ENCODE measurements at regions not wholly inside any gene's neighbourhood (a gene's known extent, or its start where the extent isn't known, plus 50 kb on each side); places are given as distances from the start of the nearest gene placed in this dataset.
"Not testable (repeated sequence)": the region's sequence is repeated elsewhere in the genome, so short reads cannot be mapped to it uniquely, and the experiment has no call there.

- H2AFZ ChIP-seq (ENCODE audit: insufficient read depth, low read depth, low read length, poor library complexity, severe bottlenecking); H3K36me3 Mint-ChIP-seq; H3K4me3 ChIP-seq (replicated peaks in 1 of 3; ENCODE audit: low read depth in 2 of 3, low read length in 3 of 3); intact Hi-C loops (cut with micrococcal nuclease); H3K9me3 Mint-ChIP-seq; H3K4me1 Mint-ChIP-seq; H3K4me3 Mint-ChIP-seq; H3K9ac ChIP-seq (ENCODE audit: insufficient read depth, low read length, poor library complexity, severe bottlenecking); H3K4me2 ChIP-seq (replicated peaks; ENCODE audit: extremely low read depth, low read length, poor library complexity, severe bottlenecking); H3K27me3 Mint-ChIP-seq (ENCODE audit: low read depth in 3 of 3); H3K27me3 ChIP-seq (ENCODE audit: control insufficient read depth in 2 of 2, insufficient read depth in 2 of 2, low read length in 2 of 2); H3K4me1 ChIP-seq (ENCODE audit: control insufficient read depth in 1 of 2, insufficient read depth in 2 of 2, low read length in 2 of 2); H3K27ac Mint-ChIP-seq; H3K27ac ChIP-seq (ENCODE audit: low read depth in 1 of 2, low read length in 2 of 2); H4K20me1 ChIP-seq (ENCODE audit: insufficient read depth, low read length); H3K79me2 ChIP-seq (ENCODE audit: insufficient read depth, low read length); H3K36me3 ChIP-seq (replicated peaks in 1 of 2; ENCODE audit: control insufficient read depth in 1 of 2, insufficient read depth in 2 of 2, low read length in 2 of 2); DNase-seq; H3K9me3 ChIP-seq (replicated peaks in 1 of 2; ENCODE audit: control insufficient read depth in 1 of 2, insufficient read depth in 1 of 2, low read length in 2 of 2): not testable (repeated sequence)
- no CpG with 5 or more reads among the region's 10 CpGs for WGBS (ENCODE audit: insufficient coverage)
Measured at GRCh38 chr10:46841051-46841593, 70.1 kb upstream of the PTPN20 start.

GRCh38 chr10:46845194-46845593 is 66.0 kb upstream of the PTPN20 start:
- H3K36me3 ChIP-seq (replicated peaks in 1 of 2; ENCODE audit: control insufficient read depth in 1 of 2, insufficient read depth in 2 of 2, low read length in 2 of 2) = not testable (repeated sequence)

GRCh38 chr10:46845640-46846039 is 65.6 kb upstream of the PTPN20 start:
- H3K27me3 Mint-ChIP-seq (ENCODE audit: low read depth in 3 of 3); H3K36me3 ChIP-seq (replicated peaks in 1 of 2; ENCODE audit: control insufficient read depth in 1 of 2, insufficient read depth in 2 of 2, low read length in 2 of 2); H3K27ac Mint-ChIP-seq; H4K20me1 ChIP-seq (ENCODE audit: insufficient read depth, low read length); H3K9me3 ChIP-seq (replicated peaks in 1 of 2; ENCODE audit: control insufficient read depth in 1 of 2, insufficient read depth in 1 of 2, low read length in 2 of 2); H3K79me2 ChIP-seq (ENCODE audit: insufficient read depth, low read length); intact Hi-C loops (cut with micrococcal nuclease); DNase-seq; H3K4me3 Mint-ChIP-seq; H3K4me1 ChIP-seq (ENCODE audit: control insufficient read depth in 1 of 2, insufficient read depth in 2 of 2, low read length in 2 of 2); H3K4me1 Mint-ChIP-seq; H3K9me3 Mint-ChIP-seq; H3K27me3 ChIP-seq (ENCODE audit: control insufficient read depth in 2 of 2, insufficient read depth in 2 of 2, low read length in 2 of 2); H3K27ac ChIP-seq (ENCODE audit: low read depth in 1 of 2, low read length in 2 of 2); H3K4me2 ChIP-seq (replicated peaks; ENCODE audit: extremely low read depth, low read length, poor library complexity, severe bottlenecking); H2AFZ ChIP-seq (ENCODE audit: insufficient read depth, low read depth, low read length, poor library complexity, severe bottlenecking); H3K36me3 Mint-ChIP-seq; H3K4me3 ChIP-seq (replicated peaks in 1 of 3; ENCODE audit: low read depth in 2 of 3, low read length in 3 of 3); H3K9ac ChIP-seq (ENCODE audit: insufficient read depth, low read length, poor library complexity, severe bottlenecking): not testable (repeated sequence)
- no CpG with 5 or more reads among the region's 6 CpGs for WGBS (ENCODE audit: insufficient coverage)

More at GRCh38 chr10:46845194-46845593, 66.0 kb upstream of the PTPN20 start:
- H3K27ac Mint-ChIP-seq; H3K27ac ChIP-seq (ENCODE audit: low read depth in 1 of 2, low read length in 2 of 2); H3K4me1 ChIP-seq (ENCODE audit: control insufficient read depth in 1 of 2, insufficient read depth in 2 of 2, low read length in 2 of 2); H3K27me3 Mint-ChIP-seq (ENCODE audit: low read depth in 3 of 3); H3K4me1 Mint-ChIP-seq; H2AFZ ChIP-seq (ENCODE audit: insufficient read depth, low read depth, low read length, poor library complexity, severe bottlenecking); H3K4me2 ChIP-seq (replicated peaks; ENCODE audit: extremely low read depth, low read length, poor library complexity, severe bottlenecking); H3K9me3 ChIP-seq (replicated peaks in 1 of 2; ENCODE audit: control insufficient read depth in 1 of 2, insufficient read depth in 1 of 2, low read length in 2 of 2); H3K9ac ChIP-seq (ENCODE audit: insufficient read depth, low read length, poor library complexity, severe bottlenecking); H3K4me3 Mint-ChIP-seq; H3K79me2 ChIP-seq (ENCODE audit: insufficient read depth, low read length); H4K20me1 ChIP-seq (ENCODE audit: insufficient read depth, low read length); intact Hi-C loops (cut with micrococcal nuclease); DNase-seq; H3K4me3 ChIP-seq (replicated peaks in 1 of 3; ENCODE audit: low read depth in 2 of 3, low read length in 3 of 3); H3K9me3 Mint-ChIP-seq; H3K36me3 Mint-ChIP-seq; H3K27me3 ChIP-seq (ENCODE audit: control insufficient read depth in 2 of 2, insufficient read depth in 2 of 2, low read length in 2 of 2): not testable (repeated sequence)
- WGBS (ENCODE audit: insufficient coverage) = no CpG with 5 or more reads among the region's 2 CpGs

GRCh38 chr10:46860753-46861152 is 50.5 kb upstream of the PTPN20 start:
- H3K4me2 ChIP-seq (replicated peaks; ENCODE audit: extremely low read depth, low read length, poor library complexity, severe bottlenecking); H3K9me3 ChIP-seq (replicated peaks in 1 of 2; ENCODE audit: control insufficient read depth in 1 of 2, insufficient read depth in 1 of 2, low read length in 2 of 2); H3K36me3 ChIP-seq (replicated peaks in 1 of 2; ENCODE audit: control insufficient read depth in 1 of 2, insufficient read depth in 2 of 2, low read length in 2 of 2); H4K20me1 ChIP-seq (ENCODE audit: insufficient read depth, low read length); H3K27me3 ChIP-seq (ENCODE audit: control insufficient read depth in 2 of 2, insufficient read depth in 2 of 2, low read length in 2 of 2); H3K27ac ChIP-seq (ENCODE audit: low read depth in 1 of 2, low read length in 2 of 2); intact Hi-C loops (cut with micrococcal nuclease); H3K27ac Mint-ChIP-seq; H3K79me2 ChIP-seq (ENCODE audit: insufficient read depth, low read length); H3K36me3 Mint-ChIP-seq; H3K27me3 Mint-ChIP-seq (ENCODE audit: low read depth in 3 of 3); H3K9ac ChIP-seq (ENCODE audit: insufficient read depth, low read length, poor library complexity, severe bottlenecking); H3K9me3 Mint-ChIP-seq; H3K4me1 Mint-ChIP-seq; H2AFZ ChIP-seq (ENCODE audit: insufficient read depth, low read depth, low read length, poor library complexity, severe bottlenecking); H3K4me3 ChIP-seq (replicated peaks in 1 of 3; ENCODE audit: low read depth in 2 of 3, low read length in 3 of 3); H3K4me3 Mint-ChIP-seq; DNase-seq; H3K4me1 ChIP-seq (ENCODE audit: control insufficient read depth in 1 of 2, insufficient read depth in 2 of 2, low read length in 2 of 2): not testable (repeated sequence)
- no CpG with 5 or more reads among the region's 1 CpG for WGBS (ENCODE audit: insufficient coverage)
